K562 (cell line): ENCODE measurements at regions not wholly inside any gene's neighbourhood (a gene's known extent, or its start where the extent isn't known, plus 50 kb on each side); places are given as distances from the start of the nearest gene placed in this dataset.

ENCODE experiments used
- ATF6 ChIP-seq: sonication (generic); formaldehyde crosslinking; IDR thresholded peaks from 2 replicates; pipeline ENCODE4 v1.4.0; 2020; ENCODE audit warnings: mild to moderate bottlenecking, missing genetic modification reagents
- CCAR2 ChIP-seq: fragments of 200-400 bp; formaldehyde crosslinking; IDR thresholded peaks from 2 replicates; pipeline ENCODE4 v1.6.1; 2017; ENCODE audit warnings: mild to moderate bottlenecking, low read depth, low read length
- CCNT2 ChIP-seq: IDR thresholded peaks from 2 replicates; pipeline ENCODE4 v1.6.1; 2011; ENCODE audit warnings: borderline replicate concordance, low read depth, mild to moderate bottlenecking, moderate library complexity, mixed read lengths, low read length; ENCODE audit not compliant: insufficient read length; ENCODE audit errors: extremely low read depth
- ESRRA ChIP-seq: fragments of 450-650 bp; IDR thresholded peaks from 2 replicates; pipeline ENCODE4 v1.6.1; 2014; ENCODE audit warnings: low read depth, mild to moderate bottlenecking, moderate library complexity, borderline replicate concordance
- FOXJ3 ChIP-seq: sonication (generic); formaldehyde crosslinking; IDR thresholded peaks from 2 replicates; pipeline ENCODE4 v1.4.0; 2020; ENCODE audit warnings: mild to moderate bottlenecking, missing genetic modification reagents
- HEY1 ChIP-seq: fragments of 250-450 bp; sonication (Bioruptor Pico); IDR thresholded peaks from 2 replicates; pipeline ENCODE4 v1.5.0; 2020; ENCODE audit warnings: mild to moderate bottlenecking, moderate library complexity, borderline replicate concordance
- IRF2 ChIP-seq: sonication (generic); formaldehyde crosslinking; IDR thresholded peaks from 2 replicates; pipeline ENCODE4 v1.8.1; 2022; ENCODE audit warnings: mild to moderate bottlenecking, missing genetic modification reagents
- MAX ChIP-seq: sonication (generic); formaldehyde crosslinking; IDR thresholded peaks from 2 replicates; pipeline ENCODE4 v1.9.0; 2022; ENCODE audit warnings: mild to moderate bottlenecking, missing genetic modification reagents
- SAP30 ChIP-seq: fragments of 200-600 bp; sonication (generic); IDR thresholded peaks from 2 replicates; pipeline ENCODE4 v1.6.1; 2012; ENCODE audit warnings: borderline replicate concordance, low read depth, mild to moderate bottlenecking, moderate library complexity, low read length, control low read depth, inconsistent platforms; ENCODE audit not compliant: insufficient read depth, poor library complexity, severe bottlenecking
- SLC30A9 ChIP-seq: fragments of 250-450 bp; sonication (Bioruptor Pico); IDR thresholded peaks from 2 replicates; pipeline ENCODE4 v1.8.0; 2022; ENCODE audit warnings: mild to moderate bottlenecking, moderate library complexity
- SRF ChIP-seq, 2 experiments: fragments of 250-450, 450-650 bp in 1 of 2; sonication (Bioruptor Pico) in 1 of 2; sonication (generic) in 1 of 2; formaldehyde crosslinking; IDR thresholded peaks; 2 replicates each; pipeline versions ENCODE4 v1.5.0 to v1.5.1; 2020 to 2022; ENCODE audit warnings: mild to moderate bottlenecking in 1 of 2, missing genetic modification reagents in 1 of 2
- XRCC3 ChIP-seq: fragments of 450-650 bp; IDR thresholded peaks from 2 replicates; pipeline ENCODE4 v1.6.1; 2017; ENCODE audit warnings: mild to moderate bottlenecking, moderate library complexity
- ZBTB11 ChIP-seq, 3 experiments: fragments of 200-800 bp in 1 of 3; fragments of 250-450 bp in 1 of 3; fragments of 450-650 bp in 1 of 3; sonication (Bioruptor Pico) in 1 of 3; sonication (Bioruptor generic) in 1 of 3; formaldehyde crosslinking in 1 of 3; IDR thresholded peaks; 2 replicates each; pipeline versions ENCODE4 v1.6.1 to v1.8.0; 2016 to 2022; ENCODE audit warnings: mild to moderate bottlenecking in 2 of 3, missing genetic modification characterization in 2 of 3, missing compliant biosample characterization in 1 of 3, moderate library complexity in 1 of 3
- ZBTB7A ChIP-seq: IDR thresholded peaks from 2 replicates; pipeline ENCODE4 v1.6.1; 2011; ENCODE audit warnings: low read depth, mild to moderate bottlenecking, low read length, moderate library complexity, borderline replicate concordance; ENCODE audit not compliant: control insufficient read depth
- ZHX1 ChIP-seq: fragments of 150-350 bp; conservative IDR thresholded peaks from 2 replicates; pipeline ENCODE4 v1.6.1; 2014; ENCODE audit warnings: low read length
- ZNF133 ChIP-seq: fragments of 250-450 bp; sonication (Bioruptor Pico); IDR thresholded peaks from 2 replicates; pipeline ENCODE4 v1.4.0; 2020; ENCODE audit warnings: mild to moderate bottlenecking
- TF ChIP-seq, protein P1 (sequence below): fragments of 450-650 bp; IDR thresholded peaks from 2 replicates; pipeline ENCODE4 v1.6.1; 2016; ENCODE audit warnings: missing biosample characterization, missing genetic modification characterization

GRCh38 chr20:41715526-41715925, 97.3 kb upstream of the CHD6 start (continued):
- TF ChIP-seq IRF2 (CRISPR knock-in tag) (no peak), CCAR2 (no peak), ESRRA (peak; percentile 33; the same call in 1 of the 2 replicates), ZHX1 (no peak), CCNT2 (peak; percentile 62), HEY1 (CRISPR knock-in tag) (no peak), FOXJ3 (CRISPR knock-in tag) (no peak), SLC30A9 (CRISPR knock-in tag) (no peak), SRF (CRISPR knock-in tag; IDR thresholded peaks at IDR 0.05) (no peak), ZBTB7A (0 out of 2 replicates have a peak, but pooled peaks have one; percentile 28), XRCC3 (no peak), MAX (CRISPR knock-in tag) (no peak), ZNF133 (CRISPR knock-in tag) (no peak), ZBTB11 (CRISPR knock-in tag; IDR thresholded peaks at IDR 0.05) (no peak), SAP30 (no peak), ATF6 (CRISPR knock-in tag) (no peak)
- TF ChIP-seq, protein P1, sequence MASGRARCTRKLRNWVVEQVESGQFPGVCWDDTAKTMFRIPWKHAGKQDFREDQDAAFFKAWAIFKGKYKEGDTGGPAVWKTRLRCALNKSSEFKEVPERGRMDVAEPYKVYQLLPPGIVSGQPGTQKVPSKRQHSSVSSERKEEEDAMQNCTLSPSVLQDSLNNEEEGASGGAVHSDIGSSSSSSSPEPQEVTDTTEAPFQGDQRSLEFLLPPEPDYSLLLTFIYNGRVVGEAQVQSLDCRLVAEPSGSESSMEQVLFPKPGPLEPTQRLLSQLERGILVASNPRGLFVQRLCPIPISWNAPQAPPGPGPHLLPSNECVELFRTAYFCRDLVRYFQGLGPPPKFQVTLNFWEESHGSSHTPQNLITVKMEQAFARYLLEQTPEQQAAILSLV (tag): no peak
